NOMO-1 (cell line): ENCODE measurements at regions not wholly inside any gene's neighbourhood (a gene's known extent, or its start where the extent isn't known, plus 50 kb on each side); places are given as distances from the start of the nearest gene placed in this dataset.

ENCODE experiments used
- DNase-seq, 2 experiments: peaks; one replicate each; lab custom pipeline; 2025; ENCODE audit not compliant: unreplicated experiment in 2 of 2; lab: John Stamatoyannopoulos, UW

GRCh38 chr4:83870328-83870950, 334.5 kb downstream of the GPAT3 start:
- DNase-seq = no peak

GRCh38 chr4:83866834-83867621, 331.1 kb downstream of the GPAT3 start:
- no peak for DNase-seq

GRCh38 chr4:83865417-83866150, 329.7 kb downstream of the GPAT3 start:
- DNase-seq = no peak

- no peak for DNase-seq
Measured at GRCh38 chr4:83864097-83864817, 328.3 kb downstream of the GPAT3 start.

- DNase-seq = no peak
Measured at GRCh38 chr4:83862471-83862870, 326.6 kb downstream of the GPAT3 start.

- no peak for DNase-seq
Measured at GRCh38 chr4:83860200-83860599, 324.3 kb downstream of the GPAT3 start.

- no peak for DNase-seq
Measured at GRCh38 chr4:83858131-83858530, 322.2 kb downstream of the GPAT3 start.

GRCh38 chr4:83855044-83855443, 319.1 kb downstream of the GPAT3 start:
- DNase-seq = no peak

- no peak for DNase-seq
Measured at GRCh38 chr4:83852085-83852451, 316.2 kb downstream of the GPAT3 start.

- no peak for DNase-seq
Measured at GRCh38 chr4:83851261-83852084, 315.6 kb downstream of the GPAT3 start.

GRCh38 chr4:83850435-83850834, 314.5 kb downstream of the GPAT3 start:
- no peak for DNase-seq

GRCh38 chr4:83846193-83846830, 310.4 kb downstream of the GPAT3 start:
- DNase-seq = no peak

GRCh38 chr4:83839615-83840014, 303.7 kb downstream of the GPAT3 start:
- DNase-seq = no peak

GRCh38 chr4:83837614-83838308, 301.9 kb downstream of the GPAT3 start:
- DNase-seq = no peak

- no peak for DNase-seq
Measured at GRCh38 chr4:83833920-83834319, 298.0 kb downstream of the GPAT3 start.

GRCh38 chr4:83832110-83832825, 296.4 kb downstream of the GPAT3 start:
- DNase-seq = no peak

- DNase-seq = no peak
Measured at GRCh38 chr4:83831588-83831987, 295.7 kb downstream of the GPAT3 start.

- no peak for DNase-seq
Measured at GRCh38 chr4:83830138-83830888, 294.4 kb downstream of the GPAT3 start.
